PC-9 (cell line): ENCODE measurements at regions not wholly inside any gene's neighbourhood (a gene's known extent, or its start where the extent isn't known, plus 50 kb on each side); places are given as distances from the start of the nearest gene placed in this dataset.

ENCODE experiments used
- BruUV-seq: library from RNA; stranded (reverse); fragments of 400-500 nt; replicated peaks from 2 replicates; lab custom pipeline; 2021; lab: Mats Ljungman, UMichigan
- CTCF ChIA-PET: fragments of 300-600 bp; sonication (Branson Sonifier 250); formaldehyde crosslinking; loops from one replicate; lab custom pipeline; 2022; ENCODE audit warnings: antibody characterized with exemption; lab: Charles Lee
- POLR2A ChIA-PET: fragments of 300-600 bp; sonication (Branson Sonifier 250); formaldehyde crosslinking; loops from one replicate; lab custom pipeline; 2022; ENCODE audit warnings: antibody characterized with exemption; ENCODE audit not compliant: unreplicated experiment; lab: Charles Lee
- DNase-seq, 2 experiments: peaks; one replicate each; pipeline versions ENCODE4 v3.0.0 to v3.0.0-alpha.2; 2015 to 2022; ENCODE audit warnings: mixed read lengths in 1 of 2
- H2AFZ ChIP-seq: fragments of 200-600 bp; sonication (generic); 2 replicates; pipeline ENCODE4 v1.8.1; 2017; ENCODE audit warnings: antibody characterized with exemption
- H3F3A ChIP-seq: fragments of 200-600 bp; sonication (generic); 2 replicates; pipeline ENCODE4 v1.8.1; 2017; ENCODE audit warnings: antibody characterized with exemption, mild to moderate bottlenecking, low read depth; ENCODE audit not compliant: insufficient read depth
- H3K27ac ChIP-seq: fragments of 200-600 bp; sonication (generic); 2 replicates; pipeline ENCODE4 v1.6.1; 2016; ENCODE audit warnings: mixed run types
- H3K27me3 ChIP-seq: fragments of 200-600 bp; sonication (generic); 2 replicates; pipeline ENCODE4 v1.6.1; 2016; ENCODE audit warnings: low read depth, mixed run types; ENCODE audit not compliant: insufficient read depth
- H3K36me3 ChIP-seq: fragments of 200-600 bp; sonication (generic); 2 replicates; pipeline ENCODE4 v1.6.1; 2016; ENCODE audit warnings: low read depth, mixed run types
- H3K4me1 ChIP-seq: fragments of 200-600 bp; sonication (generic); replicated peaks from 2 replicates; pipeline ENCODE4 v1.6.1; 2016; ENCODE audit warnings: mixed run types; ENCODE audit not compliant: insufficient read depth
- H3K4me2 ChIP-seq: fragments of 200-600 bp; sonication (generic); 2 replicates; pipeline ENCODE4 v1.6.1; 2017; ENCODE audit warnings: mixed run types
- H3K4me3 ChIP-seq: fragments of 200-600 bp; sonication (generic); 2 replicates; pipeline ENCODE4 v1.6.1; 2016; ENCODE audit warnings: mixed run types
- H3K79me2 ChIP-seq: fragments of 200-600 bp; sonication (generic); 2 replicates; pipeline ENCODE4 v1.6.1; 2017; ENCODE audit warnings: low read depth, mixed run types
- H3K9me2 ChIP-seq: fragments of 200-600 bp; sonication (generic); 2 replicates; pipeline ENCODE4 v1.8.1; 2017; ENCODE audit warnings: mild to moderate bottlenecking; ENCODE audit not compliant: insufficient read depth
- H3K9me3 ChIP-seq: fragments of 200-600 bp; sonication (generic); 2 replicates; pipeline ENCODE4 v1.8.1; 2016; ENCODE audit warnings: low read depth; ENCODE audit not compliant: insufficient read depth
- H4K20me1 ChIP-seq: fragments of 200-600 bp; sonication (generic); 2 replicates; pipeline ENCODE4 v1.8.1; 2017; ENCODE audit not compliant: insufficient read depth
- CTCF ChIP-seq: fragments of 200-600 bp; sonication (generic); conservative IDR thresholded peaks from 2 replicates; pipeline ENCODE4 v1.6.1; 2017; ENCODE audit warnings: mixed run types, antibody characterized with exemption, mild to moderate bottlenecking, moderate library complexity
- EZH2 ChIP-seq: fragments of 200-600 bp; sonication (generic); IDR thresholded peaks from 2 replicates; pipeline ENCODE4 v1.8.0; 2017; ENCODE audit warnings: antibody characterized with exemption, low read depth
- intact Hi-C: fragments of 100-400 bp; cut with micrococcal nuclease; formaldehyde crosslinking; loops from one replicate; pipeline ENCODE4 v1.10.0; 2022; ENCODE audit not compliant: unreplicated experiment

GRCh38 chr2:109700680-109701274 is 86.6 kb downstream of the SOWAHC start:
- no peaks in the 10 kb centered on the region for H3K36me3 ChIP-seq
- no peak overlapping the region for H2AFZ ChIP-seq
- peaks cover 59% of the 10 kb centered on the region for H3K4me1 ChIP-seq
- no peak for DNase-seq
- no peaks in the 10 kb centered on the region for H3K9me2 ChIP-seq
- no peaks in the 10 kb centered on the region for H3K79me2 ChIP-seq
- intact Hi-C loops = loop anchor here (5.0 kb wide), 1 partner anchor 143 kb away; no protein-coding TSS in a partner anchor
- H3K27ac ChIP-seq = no peak overlapping the region
- no peak overlapping the region for H3K4me3 ChIP-seq
- peaks cover 32% of the 10 kb centered on the region for H3F3A ChIP-seq
- H3K4me2 ChIP-seq = peak overlapping the region; percentile 80; the same call in 1 of the 2 replicates
- H3K27me3 ChIP-seq = no peaks in the 10 kb centered on the region
- no TSS peak for BruUV-seq
- ChIA-PET CTCF (interaction anchor here (1.1 kb wide), 1 partner anchor 15 kb away, joined by 4 read pairs; no protein-coding TSS in a partner anchor), POLR2A (no interaction called here)
- H4K20me1 ChIP-seq = no peaks in the 10 kb centered on the region
- TF ChIP-seq CTCF = no peak
- no peak for TF ChIP-seq EZH2
- no peaks in the 10 kb centered on the region for H3K9me3 ChIP-seq

DNA sequence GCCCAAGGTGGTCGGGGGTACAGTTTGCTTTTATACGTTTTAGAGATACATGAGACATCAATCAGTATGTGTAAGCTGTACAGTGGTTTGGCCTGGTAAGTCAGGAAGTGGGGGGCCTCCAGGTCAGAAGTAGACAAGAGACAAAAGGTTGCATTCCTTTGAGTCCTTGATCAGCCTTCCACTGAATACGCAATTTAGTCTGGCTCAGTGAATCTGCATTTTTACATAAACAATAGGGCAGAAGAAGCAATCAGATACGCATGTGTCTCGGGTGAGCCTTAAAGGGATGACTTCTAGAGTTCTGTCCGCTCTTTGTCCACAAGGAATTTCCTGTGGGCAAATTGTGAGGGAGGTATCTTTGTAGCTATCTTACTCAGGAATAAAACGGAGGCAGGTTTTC is 87.2 kb downstream of the SOWAHC start:
- peaks cover 32% of the 10 kb centered on the region for H3F3A ChIP-seq
- H3K79me2 ChIP-seq = no peaks in the 10 kb centered on the region
- H3K4me1 ChIP-seq = peaks cover 59% of the 10 kb centered on the region
- H3K27ac ChIP-seq = peak overlapping the region; percentile 85
- H4K20me1 ChIP-seq = no peaks in the 10 kb centered on the region
- H3K4me2 ChIP-seq = peak overlapping the region; percentile 80
- no peak overlapping the region for H2AFZ ChIP-seq
- no TSS peak for BruUV-seq
- peak in 1 of 2 experiments; percentile 26 for DNase-seq
- no peaks in the 10 kb centered on the region for H3K9me2 ChIP-seq
- ChIA-PET CTCF (interaction anchor here (1.0 to 1.1 kb wide), 2 partner anchors 12 to 14 kb away, joined by 3 to 4 read pairs; no protein-coding TSS in a partner anchor), POLR2A (interaction anchor here (0.6 to 0.9 kb wide), 3 partner anchors 12 to 87 kb away, joined by 3 to 13 read pairs (median 12); partner anchors contain the start of genes SEPTIN10 and SOWAHC)
- TF ChIP-seq CTCF = no peak
- no peak for TF ChIP-seq EZH2
- no peaks in the 10 kb centered on the region for H3K9me3 ChIP-seq
- intact Hi-C loops = loop anchor here (5.0 kb wide), 1 partner anchor 144 kb away; no protein-coding TSS in a partner anchor
- H3K36me3 ChIP-seq = no peaks in the 10 kb centered on the region
- H3K4me3 ChIP-seq = no peak overlapping the region
- no peaks in the 10 kb centered on the region for H3K27me3 ChIP-seq

GRCh38 chr2:109702250-109702985 is 88.3 kb downstream of the SOWAHC start:
- no peaks in the 10 kb centered on the region for H3K9me2 ChIP-seq
- H2AFZ ChIP-seq = peak overlapping the region; percentile 59; the same call in 1 of the 2 replicates
- no peaks in the 10 kb centered on the region for H3K36me3 ChIP-seq
- H3K4me1 ChIP-seq = peaks cover 59% of the 10 kb centered on the region
- H3F3A ChIP-seq = peaks cover 32% of the 10 kb centered on the region
- ChIA-PET CTCF (interaction anchor here (1.0 kb wide), 1 partner anchor 11 kb away, joined by 3 read pairs; no protein-coding TSS in a partner anchor), POLR2A (interaction anchor here (0.7 to 1.2 kb wide), 3 partner anchors 8 to 1119 kb away, joined by 3 to 16 read pairs (median 10); partner anchors contain the start of genes SEPTIN10 and SOWAHC)
- H4K20me1 ChIP-seq = no peaks in the 10 kb centered on the region
- no peaks in the 10 kb centered on the region for H3K79me2 ChIP-seq
- H3K4me3 ChIP-seq = peak overlapping the region; percentile 32; the same call in 1 of the 2 replicates
- TF ChIP-seq EZH2 (no peak), CTCF (no peak)
- BruUV-seq = TSS peak; percentile 94
- peak overlapping the region; percentile 80 for H3K4me2 ChIP-seq
- peak; percentile 49 to 96 for DNase-seq
- intact Hi-C loops = loop anchor here (5.0 kb wide), 1 partner anchor 145 kb away; no protein-coding TSS in a partner anchor
- H3K9me3 ChIP-seq = no peaks in the 10 kb centered on the region
- H3K27me3 ChIP-seq = no peaks in the 10 kb centered on the region
- H3K27ac ChIP-seq = peak overlapping the region; percentile 85
